ENCODE measurements at regions not wholly inside any gene's neighbourhood (a gene's known extent, or its start where the extent isn't known, plus 50 kb on each side); places are given as distances from the start of the nearest gene placed in this dataset.

- TF ChIP-seq CTCF (IDR thresholded peaks at IDR 0.05) (no peak), POLR2AphosphoS5 (IDR thresholded peaks at IDR 0.05) (peak; percentile 33 to 79 (median 35)), POLR2A (IDR thresholded peaks at IDR 0.05) (peak; percentile 47)
These were observed 75.9 kb upstream of the VGLL4 start for GRCh38 chr3:11719406-11720303.
